H1 (cell line): ENCODE measurements at regions not wholly inside any gene's neighbourhood (a gene's known extent, or its start where the extent isn't known, plus 50 kb on each side); places are given as distances from the start of the nearest gene placed in this dataset.

Source experiments
- CTCF ChIA-PET: fragments of 300-600 bp; sonication (Branson Sonifier 250); formaldehyde crosslinking; loops from one replicate; lab custom pipeline; 2021; ENCODE audit not compliant: partially characterized antibody; lab: Charles Lee
- POLR2A ChIA-PET: fragments of 300-600 bp; sonication (Branson Sonifier 250); formaldehyde crosslinking; loops from one replicate; lab custom pipeline; 2021; ENCODE audit warnings: inconsistent platforms; ENCODE audit not compliant: partially characterized antibody; lab: Charles Lee
- DNase-seq, 2 experiments: peaks; one replicate each; pipeline versions ENCODE4 v3.0.0 to v3.0.0-alpha.2; 2010 to 2022; ENCODE audit warnings: low spot score in 2 of 2, low read depth in 1 of 2, mixed read lengths in 1 of 2
- FAIRE-seq: peaks from 2 replicates; lab custom pipeline; 2011; peaks lifted over from hg19 to GRCh38; lab: Jason Lieb, UNC
- H2AFZ ChIP-seq: 2 replicates; pipeline ENCODE4 v1.8.1; 2012; ENCODE audit warnings: low read length, inconsistent platforms
- H2AK5ac ChIP-seq: 2 replicates; pipeline ENCODE4 v1.6.1; 2013; ENCODE audit warnings: low read depth, low read length
- H2BK120ac ChIP-seq: replicated peaks from 2 replicates; pipeline ENCODE3; 2013; ENCODE audit warnings: low read depth, low read length, inconsistent platforms
- H2BK12ac ChIP-seq: 2 replicates; pipeline ENCODE4 v1.6.1; 2013; ENCODE audit warnings: low read depth, low read length
- H2BK15ac ChIP-seq: 2 replicates; pipeline ENCODE4 v1.6.1; 2013; ENCODE audit warnings: low read length
- H2BK20ac ChIP-seq: 2 replicates; pipeline ENCODE4 v1.6.1; 2013; ENCODE audit warnings: low read length
- H2BK5ac ChIP-seq: 2 replicates; pipeline ENCODE4 v1.6.1; 2013; ENCODE audit warnings: low read depth, low read length
- H3K14ac ChIP-seq: 2 replicates; pipeline ENCODE4 v1.6.1; 2013; ENCODE audit warnings: inconsistent platforms; ENCODE audit not compliant: insufficient read length
- H3K18ac ChIP-seq: 2 replicates; pipeline ENCODE4 v1.6.1; 2013; ENCODE audit warnings: low read length; ENCODE audit errors: extremely low read depth
- H3K23ac ChIP-seq: 2 replicates; pipeline ENCODE4 v1.6.1; 2013; ENCODE audit warnings: inconsistent platforms; ENCODE audit not compliant: insufficient read length
- H3K23me2 ChIP-seq: 2 replicates; pipeline ENCODE4 v1.6.1; 2013; ENCODE audit warnings: low read depth, low read length
- H3K27ac ChIP-seq: 2 replicates; pipeline ENCODE4 v1.6.1; 2011; ENCODE audit warnings: low read depth, low read length, inconsistent platforms
- H3K27me3 ChIP-seq, 4 experiments: replicated peaks in 1 of 4; 1 replicate in 1 of 4; 2 replicates in 3 of 4; pipeline versions ENCODE4 v1.6.1 to v1.8.1; 2011 to 2013; ENCODE audit warnings: low read length in 3 of 4, mild to moderate bottlenecking in 3 of 4, inconsistent platforms in 2 of 4, mixed read lengths in 2 of 4, moderate library complexity in 1 of 4; ENCODE audit not compliant: control insufficient read depth in 3 of 4, insufficient read depth in 3 of 4; ENCODE audit errors: extremely low read depth in 1 of 4
- H3K36me3 ChIP-seq, 4 experiments: 2 replicates each; pipeline versions ENCODE4 v1.6.1 to v1.8.1; 2011 to 2013; ENCODE audit warnings: mild to moderate bottlenecking in 4 of 4, low read length in 3 of 4, moderate library complexity in 2 of 4, control low read depth in 1 of 4, inconsistent platforms in 1 of 4; ENCODE audit not compliant: insufficient read depth in 4 of 4, control insufficient read depth in 2 of 4
- H3K4ac ChIP-seq: replicated peaks from 2 replicates; pipeline ENCODE3; 2013; ENCODE audit warnings: low read length, low read depth, mixed read lengths, inconsistent platforms; ENCODE audit not compliant: insufficient read length
- H3K4me1 ChIP-seq, 4 experiments: replicated peaks in 1 of 4; 1 replicate in 1 of 4; 2 replicates in 3 of 4; pipeline versions ENCODE4 v1.6.1 to v1.8.1; 2011 to 2013; ENCODE audit warnings: low read length in 3 of 4, inconsistent platforms in 2 of 4, mixed read lengths in 1 of 4; ENCODE audit not compliant: insufficient read depth in 4 of 4, control insufficient read depth in 3 of 4
- H3K4me2 ChIP-seq, 2 experiments: 2 replicates each; pipeline versions ENCODE4 v1.6.1 to v1.8.1; 2011 to 2013; ENCODE audit warnings: low read depth in 2 of 2, low read length in 2 of 2, control low read depth in 1 of 2, inconsistent platforms in 1 of 2, mild to moderate bottlenecking in 1 of 2; ENCODE audit not compliant: insufficient read depth in 1 of 2
- H3K4me3 ChIP-seq, 4 experiments: fragments of 200-600, 300-600 bp in 1 of 4; sonication (generic), shearing (Covaris generic), sonication (Bioruptor Twin) in 1 of 4; 2 replicates each; pipeline versions ENCODE4 v1.5.1 to v1.8.1; 2011 to 2016; ENCODE audit warnings: low read length in 4 of 4, low read depth in 3 of 4, control low read depth in 2 of 4, inconsistent platforms in 2 of 4, mild to moderate bottlenecking in 2 of 4, mixed read lengths in 1 of 4, moderate library complexity in 1 of 4; ENCODE audit not compliant: insufficient read depth in 2 of 4; ENCODE audit errors: extremely low read depth in 1 of 4
- H3K56ac ChIP-seq: replicated peaks from 2 replicates; pipeline ENCODE3; 2013; ENCODE audit warnings: low read depth, mild to moderate bottlenecking, mixed read lengths, low read length, inconsistent platforms; ENCODE audit not compliant: insufficient read length
- H3K79me1 ChIP-seq: 2 replicates; pipeline ENCODE4 v1.6.1; 2013; ENCODE audit warnings: low read depth, low read length, control low read depth
- H3K79me2 ChIP-seq, 2 experiments: 2 replicates each; pipeline versions ENCODE4 v1.6.1 to v1.8.1; 2012 to 2013; ENCODE audit warnings: low read length in 2 of 2, mild to moderate bottlenecking in 2 of 2, inconsistent platforms in 1 of 2; ENCODE audit not compliant: insufficient read depth in 2 of 2, control insufficient read depth in 1 of 2
- H3K9ac ChIP-seq, 4 experiments: replicated peaks in 1 of 4; 1 replicate in 1 of 4; 2 replicates in 3 of 4; pipeline versions ENCODE4 v1.6.1 to v1.8.1; 2011 to 2013; ENCODE audit warnings: low read depth in 3 of 4, low read length in 3 of 4, control low read depth in 2 of 4, mild to moderate bottlenecking in 2 of 4, moderate library complexity in 2 of 4, inconsistent platforms in 1 of 4; ENCODE audit errors: extremely low read depth in 1 of 4
- H3K9me3 ChIP-seq, 2 experiments: 2 replicates each; pipeline versions ENCODE4 v1.6.1 to v1.8.1; 2012 to 2013; ENCODE audit warnings: mild to moderate bottlenecking in 2 of 2, moderate library complexity in 2 of 2, control low read depth in 1 of 2, inconsistent platforms in 1 of 2, low read depth in 1 of 2, low read length in 1 of 2, mixed read lengths in 1 of 2; ENCODE audit not compliant: insufficient read depth in 2 of 2
- H4K20me1 ChIP-seq, 2 experiments: replicated peaks in 1 of 2; 2 replicates each; pipeline versions ENCODE3 to v1.8.1; 2011 to 2013; ENCODE audit warnings: inconsistent platforms in 2 of 2, low read length in 2 of 2, mild to moderate bottlenecking in 1 of 2; ENCODE audit not compliant: insufficient read depth in 2 of 2, control insufficient read depth in 1 of 2
- H4K5ac ChIP-seq: 2 replicates; pipeline ENCODE4 v1.6.1; 2013; ENCODE audit warnings: low read length, low read depth, mixed read lengths, inconsistent platforms; ENCODE audit not compliant: insufficient read length
- H4K8ac ChIP-seq: 2 replicates; pipeline ENCODE4 v1.8.0; 2013; ENCODE audit warnings: mild to moderate bottlenecking, moderate library complexity, low read length, inconsistent platforms; ENCODE audit not compliant: insufficient read depth; ENCODE audit errors: extremely low read depth
- H4K91ac ChIP-seq: replicated peaks from 2 replicates; pipeline ENCODE3; 2013; ENCODE audit warnings: low read length, mixed read lengths, inconsistent platforms; ENCODE audit not compliant: insufficient read length
- EGR1 ChIP-seq: IDR thresholded peaks from 2 replicates; pipeline ENCODE4 v1.6.1; 2011; ENCODE audit warnings: low read depth, low read length, borderline replicate concordance
- JUN ChIP-seq: IDR thresholded peaks from 2 replicates; pipeline ENCODE4 v1.6.1; 2011; ENCODE audit warnings: low read depth, mild to moderate bottlenecking, improper control_type of control experiment, low read length
- RNF2 ChIP-seq: fragments of 200-900, 300-1000 bp; sonication (generic); IDR thresholded peaks from 2 replicates; pipeline ENCODE4 v1.7.1; 2016; ENCODE audit warnings: borderline replicate concordance, low read depth, mild to moderate bottlenecking, antibody characterized with exemption, low read length; ENCODE audit not compliant: poor library complexity, severe bottlenecking; ENCODE audit errors: missing control alignments
- RXRA ChIP-seq: IDR thresholded peaks from 2 replicates; pipeline ENCODE4 v1.6.1; 2011; ENCODE audit warnings: low read depth, mild to moderate bottlenecking, low read length, moderate library complexity; ENCODE audit not compliant: insufficient read depth
- SIRT6 ChIP-seq: IDR thresholded peaks from one replicate; pipeline ENCODE4 v1.7.1; 2012; ENCODE audit warnings: low read length, inconsistent platforms
- SP4 ChIP-seq: IDR thresholded peaks from 2 replicates; pipeline ENCODE4 v1.6.1; 2012; ENCODE audit warnings: low read length, inconsistent platforms
- WGBS, 2 experiments: shearing (Covaris generic) in 1 of 2; methylation state at CpG; one replicate each; pipeline versions ENCODE4 v1.1.6 to v1.1.7; 2013 to 2015; ENCODE audit warnings: low lambda C conversion rate in 2 of 2, mixed read lengths in 2 of 2, inconsistent platforms in 1 of 2, low coverage in 1 of 2, missing lambda C conversion rate in 1 of 2; ENCODE audit not compliant: insufficient replicate concordance in 2 of 2, insufficient coverage in 1 of 2, insufficient read length in 1 of 2; ENCODE audit errors: extremely low coverage in 1 of 2, missing lambda C conversion rate in 1 of 2; 5-methylcytosine and 5-hydroxymethylcytosine counted together

DNA sequence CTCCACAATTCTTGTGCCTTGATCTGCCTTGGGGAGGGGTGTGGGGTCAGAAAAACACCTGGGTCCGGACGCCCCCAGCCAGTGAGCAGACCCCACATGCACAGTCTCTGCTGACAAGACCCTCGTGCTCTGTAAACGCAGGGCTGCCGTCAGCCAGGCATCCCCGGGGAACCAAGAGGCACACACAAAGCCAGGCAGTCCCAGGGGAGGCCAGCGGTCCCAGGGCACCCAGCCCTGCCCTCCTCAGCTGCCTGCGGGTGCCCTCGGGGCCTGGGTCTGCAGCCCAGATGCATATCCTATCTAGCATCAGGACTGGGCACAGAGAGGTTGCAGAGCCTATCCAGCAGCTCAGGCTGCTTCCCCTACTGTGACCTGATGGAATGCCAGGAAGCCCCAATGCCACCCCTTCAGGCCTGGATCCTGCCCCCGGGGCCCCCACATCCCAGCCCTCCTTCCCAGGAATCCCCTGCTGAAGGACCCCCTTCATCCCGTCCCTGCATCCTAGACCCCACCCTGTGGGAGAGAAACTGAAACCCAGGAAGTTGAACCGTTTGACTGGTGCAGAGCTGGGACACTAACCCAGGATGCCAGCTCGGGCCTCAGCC lies 92.4 kb downstream of the MICALL2 start:
- no peak overlapping the region for H3K56ac ChIP-seq
- H3K79me2 ChIP-seq, result no peaks in the 10 kb centered on the region
- peaks cover 2% of the 10 kb centered on the region; the same call in 1 of the 2 replicates for H3K23me2 ChIP-seq
- H3K36me3 ChIP-seq, result no peaks in the 10 kb centered on the region
- no peak overlapping the region for H3K4ac ChIP-seq
- H4K8ac ChIP-seq, result no peak overlapping the region
- no peak overlapping the region for H3K27ac ChIP-seq
- H2BK120ac ChIP-seq, result no peak overlapping the region
- no peak overlapping the region for H2BK5ac ChIP-seq
- H3K4me3 ChIP-seq, result no peak overlapping the region
- H3K4me2 ChIP-seq, result no peak overlapping the region
- DNase-seq, result no peak
- H3K79me1 ChIP-seq, result no peaks in the 10 kb centered on the region
- H3K9ac ChIP-seq, result no peak overlapping the region
- ChIA-PET CTCF (interaction anchor here (0.5 to 0.9 kb wide), 4 partner anchors 66 to 281 kb away, joined by 3 read pairs; no protein-coding TSS in a partner anchor), POLR2A (no interaction called here)
- no peak overlapping the region for H2AK5ac ChIP-seq
- FAIRE-seq, result no peak
- no peak overlapping the region for H3K23ac ChIP-seq
- H3K27me3 ChIP-seq, result peaks cover 0 to 25% (median 17%) of the 10 kb centered on the region in 4 experiments; a peak in 5 of 7 replicates
- no peak overlapping the region for H3K14ac ChIP-seq
- no peak overlapping the region for H2BK12ac ChIP-seq
- no peak for TF ChIP-seq SP4
- no peak for TF ChIP-seq JUN
- no peak for TF ChIP-seq SIRT6
- TF ChIP-seq RNF2, result no peak
- TF ChIP-seq EGR1, result no peak
- no peak for TF ChIP-seq RXRA
- H4K5ac ChIP-seq, result no peak overlapping the region
- H3K18ac ChIP-seq, result no peak overlapping the region
- no peaks in the 10 kb centered on the region for H4K20me1 ChIP-seq
- no peak overlapping the region for H2AFZ ChIP-seq
- no peak overlapping the region for H2BK20ac ChIP-seq
- 77% methylated on average over 12 of the region's 13 CpGs; no CpG with 5 or more reads in 1 of the 2 experiments for WGBS, 2 experiments
- peaks cover 0 to 13% (median 7%) of the 10 kb centered on the region in 4 experiments; a peak in 5 of 7 replicates for H3K4me1 ChIP-seq
- no peaks in the 10 kb centered on the region for H3K9me3 ChIP-seq
- no peak overlapping the region for H4K91ac ChIP-seq
- H2BK15ac ChIP-seq, result no peak overlapping the region
